AG04450 (cell line): ENCODE measurements at regions not wholly inside any gene's neighbourhood (a gene's known extent, or its start where the extent isn't known, plus 50 kb on each side); places are given as distances from the start of the nearest gene placed in this dataset.

Experiments used
- CTCF ChIA-PET: fragments of 300-600, 350-600 bp; formaldehyde crosslinking; extraction: SDS; loops from one replicate; lab custom pipeline; 2022; ENCODE audit warnings: antibody characterized with exemption, inconsistent platforms; lab: Charles Lee
- POLR2A ChIA-PET: fragments of 350-600 bp; formaldehyde crosslinking; extraction: SDS; loops from one replicate; lab custom pipeline; 2021; ENCODE audit warnings: antibody characterized with exemption, inconsistent platforms; lab: Yijun Ruan, JAX
- DNase-seq: peaks from one replicate; pipeline ENCODE4 v3.0.0-alpha.2; 2011; ENCODE audit warnings: low read depth, low spot score
- H3K27ac ChIP-seq: one replicate; pipeline ENCODE4 v1.5.1; 2012; ENCODE audit warnings: low read depth, low read length, control low read depth
- H3K27me3 ChIP-seq: one replicate; pipeline ENCODE4 v1.6.0; 2012; ENCODE audit warnings: low read length; ENCODE audit not compliant: control insufficient read depth, insufficient read depth
- H3K4me3 ChIP-seq: 2 replicates; pipeline ENCODE4 v1.5.1; 2011; ENCODE audit warnings: mild to moderate bottlenecking, low read depth, low read length, control low read depth
- H3K9me3 ChIP-seq: 2 replicates; pipeline ENCODE4 v1.5.1; 2012; ENCODE audit warnings: low read length; ENCODE audit not compliant: control insufficient read depth, insufficient read depth
- CTCF ChIP-seq: IDR thresholded peaks from 2 replicates; pipeline ENCODE4 v1.5.1; 2011; ENCODE audit warnings: low read depth, low read length, control low read depth, inconsistent platforms

GRCh38 chr14:29351996-29352705 lies 575.5 kb downstream of the PRKD1 start:
- ChIA-PET CTCF (no interaction called here), POLR2A (no interaction called here)
- TF ChIP-seq CTCF: no peak
- Histone ChIP-seq H3K4me3 (no peak overlapping the region), H3K9me3 (no peaks in the 10 kb centered on the region), H3K27ac (no peak overlapping the region), H3K27me3 (no peaks in the 10 kb centered on the region)
- no peak for DNase-seq

GRCh38 chr14:29352706-29353080 lies 575.0 kb downstream of the PRKD1 start:
- no peak overlapping the region for H3K4me3 ChIP-seq
- H3K9me3 ChIP-seq: no peaks in the 10 kb centered on the region
- no peak for DNase-seq
- no peaks in the 10 kb centered on the region for H3K27me3 ChIP-seq
- H3K27ac ChIP-seq: no peak overlapping the region
- CTCF ChIA-PET: no interaction called here
- no peak for TF ChIP-seq CTCF
- POLR2A ChIA-PET: no interaction called here

- Histone ChIP-seq H3K27me3 (no peaks in the 10 kb centered on the region), H3K4me3 (no peak overlapping the region), H3K9me3 (no peaks in the 10 kb centered on the region), H3K27ac (no peak overlapping the region)
- TF ChIP-seq CTCF: no peak
- ChIA-PET POLR2A (no interaction called here), CTCF (no interaction called here)
- no peak for DNase-seq
These were observed 574.1 kb downstream of the PRKD1 start for GRCh38 chr14:29353513-29353912.

DNA sequence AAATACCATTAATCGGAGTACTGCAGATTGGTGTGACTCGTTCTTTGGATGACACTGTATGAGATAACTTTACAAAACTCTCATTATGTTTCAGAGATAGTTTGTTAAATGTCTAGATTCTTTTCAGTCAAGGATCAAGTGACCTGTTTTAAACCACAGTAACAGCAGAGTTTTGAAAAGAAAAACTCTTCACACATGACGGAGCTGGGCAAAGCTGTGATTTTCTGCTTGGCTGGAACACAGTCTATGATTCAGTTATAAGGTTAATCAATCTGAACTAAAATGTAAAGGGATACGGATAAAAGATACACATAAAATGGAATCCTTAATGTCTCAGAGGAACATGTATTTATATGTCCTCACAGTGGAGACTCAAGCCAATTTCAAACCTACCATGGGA lies 573.2 kb downstream of the PRKD1 start:
- Histone ChIP-seq H3K9me3 (no peaks in the 10 kb centered on the region), H3K27me3 (no peaks in the 10 kb centered on the region), H3K27ac (no peak overlapping the region), H3K4me3 (no peak overlapping the region)
- no peak for TF ChIP-seq CTCF
- ChIA-PET CTCF (no interaction called here), POLR2A (no interaction called here)
- DNase-seq: no peak

DNA sequence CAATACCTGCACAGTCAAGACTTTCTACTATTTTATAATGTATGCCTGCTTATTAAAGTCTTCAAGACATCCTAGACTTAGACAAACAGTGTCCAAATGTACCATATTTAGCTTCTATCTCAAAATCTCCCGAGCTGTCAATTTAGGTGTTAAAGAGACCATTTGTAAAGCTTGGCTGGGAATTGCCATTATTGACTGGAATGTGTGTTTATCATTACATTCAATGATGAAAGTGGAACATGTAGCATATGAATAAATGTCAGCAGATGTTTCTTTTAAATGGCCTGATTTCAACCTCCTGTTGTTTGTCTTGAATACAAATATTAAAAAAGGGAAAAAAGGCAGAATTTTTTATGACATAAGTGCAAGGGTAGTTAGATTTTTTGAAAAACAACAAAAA lies 572.3 kb downstream of the PRKD1 start:
- ChIA-PET POLR2A (no interaction called here), CTCF (interaction anchor here (0.8 kb wide), 1 partner anchor 181 kb away, joined by 3 read pairs; no protein-coding TSS in a partner anchor)
- Histone ChIP-seq H3K9me3 (no peaks in the 10 kb centered on the region), H3K27ac (no peak overlapping the region), H3K27me3 (no peaks in the 10 kb centered on the region), H3K4me3 (no peak overlapping the region)
- no peak for DNase-seq
- no peak for TF ChIP-seq CTCF
